NCI-H748 (cell line): ENCODE measurements at regions not wholly inside any gene's neighbourhood (a gene's known extent, or its start where the extent isn't known, plus 50 kb on each side); places are given as distances from the start of the nearest gene placed in this dataset.
A peak's percentile ranks its signal among the peaks of the same experiment; 100 is the strongest.
"Not testable (repeated sequence)": the region's sequence is repeated elsewhere in the genome, so short reads cannot be mapped to it uniquely, and the experiment has no call there.

Experiments
- DNase-seq: peaks from one replicate; lab custom pipeline; 2025; ENCODE audit not compliant: unreplicated experiment; lab: John Stamatoyannopoulos, UW

DNA sequence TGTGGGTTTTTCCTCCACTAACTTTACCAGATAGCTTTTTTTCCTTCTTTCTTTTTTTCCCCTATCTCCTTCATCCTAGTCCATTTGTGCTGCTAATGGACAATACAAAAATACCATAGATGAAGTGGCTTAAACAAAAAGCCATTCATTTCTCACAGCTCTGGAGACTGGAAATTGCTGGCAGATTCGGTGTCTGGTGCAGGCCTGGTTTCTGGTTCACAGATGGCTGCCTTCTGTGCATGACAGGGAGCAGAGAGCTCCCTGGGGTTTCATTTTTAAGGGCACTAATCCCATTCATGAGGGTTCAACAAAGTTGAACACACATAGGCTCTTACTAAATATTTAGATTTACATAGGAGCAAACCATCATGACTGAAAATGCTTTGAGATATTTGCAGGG lies 467.4 kb downstream of the TYW1 start:
- no peak for DNase-seq

GRCh38 chr7:67466109-67466508 lies 469.5 kb downstream of the TYW1 start:
- DNase-seq, result no peak

DNA sequence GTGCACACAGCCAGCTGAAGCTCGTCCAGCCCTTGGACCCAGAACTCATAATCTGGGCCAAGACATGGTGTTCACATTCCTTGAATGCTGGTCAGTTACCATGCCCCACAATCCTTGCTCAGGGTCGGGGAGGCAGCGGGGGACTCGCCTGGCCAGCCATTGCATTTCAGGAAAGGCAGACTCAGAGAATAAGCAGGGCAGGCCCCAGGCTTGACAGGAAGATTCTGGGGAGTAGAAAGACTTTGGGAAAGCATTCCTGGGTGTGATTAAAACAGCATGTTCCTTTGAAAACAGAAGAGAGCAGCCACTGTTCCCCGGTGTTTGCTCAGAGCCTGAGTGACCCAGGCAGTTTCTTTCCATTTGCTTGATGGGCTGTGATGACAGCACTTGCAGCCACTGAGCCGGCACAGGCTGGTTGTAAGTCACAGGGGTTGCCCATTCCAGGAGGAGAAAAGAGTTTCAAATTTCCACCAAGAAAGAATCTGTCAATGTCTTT lies 473.7 kb downstream of the TYW1 start:
- no peak for DNase-seq

DNA sequence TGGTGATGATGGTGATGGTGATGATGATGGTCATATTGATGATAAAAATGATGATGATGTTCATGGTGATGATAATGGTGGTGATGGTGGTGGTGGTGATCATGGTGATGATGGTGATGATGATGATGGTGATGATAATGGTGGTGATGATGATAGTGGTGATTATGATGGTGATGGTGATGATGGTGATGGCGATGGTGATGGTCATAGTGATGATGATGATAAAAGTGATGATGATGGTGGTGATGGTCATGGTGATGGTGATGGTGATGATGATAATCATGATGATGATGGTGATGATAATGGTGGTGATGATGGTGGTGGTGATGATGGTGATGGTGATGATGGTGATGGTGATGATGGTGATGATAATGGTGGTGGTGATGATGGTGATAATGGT lies 478.7 kb downstream of the TYW1 start:
- no peak for DNase-seq

DNA sequence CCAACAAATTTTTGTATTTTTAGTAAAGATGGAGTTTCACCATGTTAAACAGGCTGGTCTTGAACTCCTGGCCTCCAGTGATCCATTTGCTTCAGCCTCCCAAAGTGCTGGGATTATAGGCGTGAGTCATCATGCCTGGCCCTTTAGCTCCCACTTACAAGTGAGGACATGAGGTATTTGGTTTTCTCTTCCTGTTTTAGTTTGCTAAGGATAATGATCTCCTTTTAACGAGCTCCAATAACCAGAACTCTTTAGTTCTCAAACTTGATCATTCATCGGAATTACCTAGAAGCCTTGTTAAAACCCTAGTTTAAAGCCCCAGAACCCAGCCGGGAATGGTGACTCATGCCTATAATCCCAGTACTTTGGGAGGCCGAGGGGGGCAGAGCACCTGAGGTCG lies 481.4 kb downstream of the TYW1 start:
- no peak for DNase-seq

GRCh38 chr7:67484244-67484751 lies 487.7 kb downstream of the TYW1 start:
- peak; percentile 90 for DNase-seq

- DNase-seq, result no peak
Observed at GRCh38 chr7:67486401-67486800, 489.8 kb downstream of the TYW1 start.

GRCh38 chr7:67487316-67487715 lies 490.7 kb downstream of the TYW1 start:
- peak; percentile 99 for DNase-seq

- no peak for DNase-seq
Observed at GRCh38 chr7:67489881-67490280, 493.2 kb downstream of the TYW1 start.

- no peak for DNase-seq
Observed at GRCh38 chr7:67493366-67493765, 496.7 kb downstream of the TYW1 start.

- no peak for DNase-seq
Observed at GRCh38 chr7:67496589-67496988, 500.0 kb downstream of the TYW1 start.

GRCh38 chr7:67497914-67498313 lies 501.3 kb downstream of the TYW1 start:
- not testable (repeated sequence) for DNase-seq

DNA sequence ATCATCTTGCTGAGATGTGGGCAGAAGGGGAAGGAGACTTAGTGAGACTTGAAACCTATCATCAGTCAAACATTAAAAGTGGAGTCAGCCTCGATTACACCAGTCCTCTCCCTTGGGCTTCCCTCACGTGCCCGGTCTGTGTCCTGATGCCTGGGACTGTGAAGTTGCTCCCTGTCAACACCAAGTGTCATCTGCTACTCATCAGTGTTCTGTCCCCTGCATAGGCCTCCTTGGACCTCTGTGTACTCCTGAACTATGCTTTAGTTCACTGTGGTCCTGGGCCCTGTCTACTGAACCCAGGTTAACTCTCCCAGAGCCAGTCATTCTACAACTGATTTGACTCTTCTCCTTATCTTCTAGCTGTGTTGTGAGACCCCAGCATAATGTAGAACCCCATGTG lies 506.3 kb downstream of the TYW1 start:
- DNase-seq, result no peak

- DNase-seq, result no peak
Observed at GRCh38 chr7:67505449-67505848, 508.8 kb downstream of the TYW1 start.

- DNase-seq, result peak; percentile 84
Observed at GRCh38 chr7:67512481-67512880, 515.8 kb downstream of the TYW1 start.

DNA sequence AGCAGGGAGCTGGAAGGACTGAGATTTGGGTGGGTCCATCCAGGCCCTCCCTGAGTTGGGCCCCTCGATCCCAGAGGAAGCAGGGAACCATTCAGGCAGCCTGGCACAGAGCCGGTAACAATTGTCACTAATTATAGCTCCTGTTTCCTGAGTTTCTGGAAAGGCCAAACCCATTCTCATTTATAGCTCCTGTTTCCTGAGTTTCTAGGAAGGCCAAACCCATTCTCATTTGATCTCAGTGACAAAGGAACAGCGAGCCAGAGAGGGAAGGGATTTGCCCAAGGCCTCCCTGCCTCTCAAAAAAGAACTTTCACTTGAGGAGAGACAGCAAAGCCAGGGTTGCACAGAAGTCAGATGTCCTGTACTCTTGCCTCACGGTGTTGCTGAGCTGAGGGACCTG lies 521.9 kb downstream of the TYW1 start:
- peak; percentile 75 for DNase-seq

DNA sequence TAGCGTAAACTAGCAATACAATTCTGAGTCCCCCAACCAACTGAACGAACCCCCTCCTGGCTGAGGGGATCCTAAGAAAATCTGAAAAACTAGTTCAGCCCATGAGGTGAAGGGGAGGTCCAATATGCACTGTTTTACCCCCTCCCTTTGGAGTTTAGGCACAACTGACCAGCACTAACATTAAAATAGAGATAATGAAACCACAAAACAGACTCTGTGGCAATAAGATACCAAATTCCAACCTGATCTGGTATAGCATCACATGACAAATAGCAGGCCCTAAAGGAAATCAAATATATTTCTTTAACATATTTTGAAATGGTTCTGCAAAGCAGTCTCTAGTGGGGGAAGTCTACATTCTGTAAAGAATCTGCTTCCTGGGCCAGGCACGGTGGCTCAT lies 522.5 kb downstream of the TYW1 start:
- no peak for DNase-seq

DNA sequence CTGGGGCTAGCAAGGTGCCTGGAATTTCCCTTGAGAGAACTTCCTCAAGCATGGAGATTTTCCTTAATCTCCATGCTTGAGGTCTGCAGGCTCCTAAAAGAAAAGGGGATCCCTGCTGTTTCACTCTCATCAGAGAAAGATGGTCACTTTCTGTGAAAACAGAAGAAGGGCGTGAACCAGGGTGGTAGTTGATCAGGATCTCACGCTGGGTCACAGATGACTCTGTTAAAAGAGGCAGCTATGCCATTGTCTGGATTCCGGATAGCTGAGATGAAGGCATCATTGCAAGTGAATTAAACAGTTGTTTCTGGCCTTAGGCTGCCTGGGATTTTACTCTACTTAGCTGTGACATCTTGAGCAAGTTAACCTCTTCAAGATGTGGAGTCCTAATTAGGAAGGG lies 525.9 kb downstream of the TYW1 start:
- peak; percentile 15 for DNase-seq

GRCh38 chr7:67523713-67524112 lies 527.1 kb downstream of the TYW1 start:
- DNase-seq, result no peak

DNA sequence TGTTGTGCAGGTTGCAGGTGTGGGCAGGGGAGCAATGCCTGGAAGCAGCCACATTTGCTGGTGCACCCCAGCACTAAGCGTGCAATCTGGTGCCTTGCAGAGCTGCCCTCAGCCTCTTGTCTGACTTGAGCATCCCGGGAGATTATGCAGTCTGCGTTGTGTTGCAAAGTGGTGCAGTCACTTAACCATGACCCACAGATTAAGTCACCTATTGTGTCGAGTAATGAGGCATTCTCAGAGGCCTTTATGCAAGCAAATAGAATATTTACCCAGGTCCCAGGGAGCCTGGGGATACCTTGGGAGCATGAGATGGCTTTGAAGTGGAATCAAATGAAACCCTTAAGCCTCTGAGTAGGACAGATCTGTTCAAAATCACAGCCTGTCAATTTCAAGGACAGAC lies 529.0 kb downstream of the TYW1 start:
- DNase-seq, result peak; percentile 95

DNA sequence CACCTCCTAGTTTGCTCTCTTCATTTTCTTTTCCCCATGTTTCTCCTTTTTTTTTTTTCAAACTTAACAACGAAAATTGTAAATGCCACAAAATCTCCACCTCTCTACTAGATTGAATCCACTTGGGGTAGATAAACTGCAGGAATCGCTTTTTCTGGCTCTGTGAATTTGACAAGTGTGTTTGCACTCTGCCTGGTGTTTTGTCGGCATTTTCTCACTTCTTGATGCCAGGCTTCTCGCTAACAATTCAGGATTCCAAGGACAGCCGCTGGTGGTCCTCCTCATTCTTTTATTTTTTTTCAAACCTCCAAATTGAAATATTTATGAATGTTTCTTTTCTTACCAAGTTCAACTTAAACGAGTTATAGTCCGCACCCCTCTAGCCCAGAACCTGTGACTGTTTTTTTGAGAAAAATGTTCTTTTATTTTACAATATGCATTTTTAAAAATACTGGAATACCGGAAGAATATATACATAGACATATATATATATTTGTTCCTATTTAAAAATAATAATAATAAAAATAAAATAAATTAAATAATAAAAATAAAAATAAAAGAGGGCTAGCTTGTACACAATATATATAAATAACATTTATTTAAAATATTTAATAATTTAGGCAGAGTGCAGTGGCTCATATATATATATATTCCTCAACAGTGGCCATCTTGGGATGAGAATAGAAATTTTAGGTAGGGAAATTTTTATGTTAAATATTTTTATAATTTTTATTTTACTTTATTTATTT lies 538.8 kb downstream of the TYW1 start:
- no peak for DNase-seq

- no peak for DNase-seq
Observed at GRCh38 chr7:67542916-67543315, 546.3 kb downstream of the TYW1 start.
